Smooth muscle cell (in vitro differentiated cells): ENCODE measurements at regions not wholly inside any gene's neighbourhood (a gene's known extent, or its start where the extent isn't known, plus 50 kb on each side); places are given as distances from the start of the nearest gene placed in this dataset.
A peak's percentile ranks its signal among the peaks of the same experiment; 100 is the strongest.

Experiments used
- DNase-seq: peaks from one replicate; lab custom pipeline; 2025; ENCODE audit not compliant: unreplicated experiment; lab: John Stamatoyannopoulos, UW
- H2AFZ ChIP-seq: fragments of 200-600 bp; sonication (generic); 2 replicates; pipeline ENCODE4 v1.6.0; 2016; ENCODE audit warnings: antibody characterized with exemption, low read depth, mild to moderate bottlenecking
- H3F3A ChIP-seq: fragments of 200-600 bp; sonication (generic); 2 replicates; pipeline ENCODE4 v1.6.0; 2017; ENCODE audit warnings: antibody characterized with exemption, low read depth
- H3K27ac ChIP-seq: fragments of 200-600 bp; sonication (generic); 2 replicates; pipeline ENCODE4 v1.5.1; 2016; ENCODE audit warnings: low read depth, mild to moderate bottlenecking
- H3K27me3 ChIP-seq: fragments of 200-600 bp; sonication (generic); 2 replicates; pipeline ENCODE4 v1.6.1; 2016; ENCODE audit warnings: low read depth, mild to moderate bottlenecking
- H3K36me3 ChIP-seq: fragments of 200-600 bp; sonication (generic); 2 replicates; pipeline ENCODE4 v1.5.1; 2016; ENCODE audit warnings: low read depth
- H3K4me1 ChIP-seq: fragments of 200-600 bp; sonication (generic); 2 replicates; pipeline ENCODE4 v1.5.1; 2016; ENCODE audit warnings: low read depth
- H3K4me2 ChIP-seq: fragments of 200-600 bp; sonication (generic); 2 replicates; pipeline ENCODE4 v1.6.0; 2016; ENCODE audit warnings: mild to moderate bottlenecking
- H3K4me3 ChIP-seq: fragments of 200-600 bp; sonication (generic); 2 replicates; pipeline ENCODE4 v1.5.1; 2016; ENCODE audit warnings: mild to moderate bottlenecking
- H3K79me2 ChIP-seq: fragments of 200-600 bp; sonication (generic); 2 replicates; pipeline ENCODE4 v1.6.0; 2016; ENCODE audit warnings: low read depth, mild to moderate bottlenecking
- H3K9ac ChIP-seq: fragments of 200-600 bp; sonication (generic); 2 replicates; pipeline ENCODE4 v1.6.0; 2016; ENCODE audit warnings: low read depth
- H3K9me3 ChIP-seq: fragments of 200-600 bp; sonication (generic); replicated peaks from 2 replicates; pipeline ENCODE4 v1.5.1; 2016; ENCODE audit warnings: low read depth
- H4K20me1 ChIP-seq: fragments of 200-600 bp; sonication (generic); 2 replicates; pipeline ENCODE4 v1.6.0; 2016; ENCODE audit warnings: low read depth
- CTCF ChIP-seq: fragments of 200-600 bp; sonication (generic); IDR thresholded peaks from 2 replicates; pipeline ENCODE4 v1.5.1; 2017; ENCODE audit warnings: borderline replicate concordance, mild to moderate bottlenecking, antibody characterized with exemption; ENCODE audit not compliant: insufficient read depth, poor library complexity, severe bottlenecking
- WGBS: methylation state at CpG from one replicate; pipeline ENCODE4 v1.1.7; 2016; ENCODE audit warnings: low lambda C conversion rate; 5-methylcytosine and 5-hydroxymethylcytosine counted together

DNA sequence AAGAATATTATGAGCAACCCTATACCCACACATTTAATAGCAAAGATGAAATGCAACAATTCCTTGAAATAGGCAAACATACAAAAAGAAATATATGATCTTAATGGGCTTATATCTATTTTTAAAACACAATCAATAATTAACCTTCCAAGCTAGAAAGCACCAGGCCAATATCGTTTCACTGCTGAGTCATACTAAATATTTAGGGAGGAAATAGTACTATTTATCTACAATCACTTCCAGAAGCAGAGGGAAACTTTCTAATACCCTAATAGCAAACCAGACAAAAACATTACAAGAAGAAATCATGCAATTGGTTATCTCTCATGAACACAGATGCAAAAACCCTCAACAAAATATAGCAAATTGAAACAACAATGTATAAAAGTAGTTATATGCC is 207.8 kb downstream of the MTHFS start:
- Histone ChIP-seq H3K36me3 (no peaks in the 10 kb centered on the region), H2AFZ (no peak overlapping the region), H3K27me3 (no peaks in the 10 kb centered on the region), H3K4me1 (no peaks in the 10 kb centered on the region), H3K9ac (no peak overlapping the region), H4K20me1 (no peaks in the 10 kb centered on the region), H3K27ac (no peak overlapping the region), H3K4me3 (no peak overlapping the region), H3K4me2 (no peak overlapping the region), H3K9me3 (no peaks in the 10 kb centered on the region), H3F3A (no peaks in the 10 kb centered on the region), H3K79me2 (no peaks in the 10 kb centered on the region)
- 42% methylated on average over 1 of the region's 1 CpG for WGBS
- TF ChIP-seq CTCF: no peak
- DNase-seq: no peak

- Histone ChIP-seq H3K27ac (no peak overlapping the region), H3K9me3 (no peaks in the 10 kb centered on the region), H3K9ac (no peak overlapping the region), H3F3A (no peaks in the 10 kb centered on the region), H3K36me3 (no peaks in the 10 kb centered on the region), H4K20me1 (no peaks in the 10 kb centered on the region), H3K27me3 (no peaks in the 10 kb centered on the region), H2AFZ (no peak overlapping the region), H3K79me2 (no peaks in the 10 kb centered on the region), H3K4me3 (no peak overlapping the region), H3K4me2 (peak overlapping the region; percentile 17), H3K4me1 (no peaks in the 10 kb centered on the region)
- no peak for DNase-seq
- 48% methylated on average over 4 of the region's 4 CpGs for WGBS
- no peak for TF ChIP-seq CTCF
These were observed 195.8 kb downstream of the MTHFS start for GRCh38 chr15:79700951-79701480.

GRCh38 chr15:79702621-79703020 is 194.2 kb downstream of the MTHFS start:
- Histone ChIP-seq H3K27me3 (no peaks in the 10 kb centered on the region), H3K36me3 (no peaks in the 10 kb centered on the region), H2AFZ (no peak overlapping the region), H3K9ac (no peak overlapping the region), H3K4me3 (no peak overlapping the region), H3K9me3 (no peaks in the 10 kb centered on the region), H3F3A (no peaks in the 10 kb centered on the region), H3K27ac (no peak overlapping the region), H3K4me2 (no peak overlapping the region), H4K20me1 (no peaks in the 10 kb centered on the region), H3K4me1 (no peaks in the 10 kb centered on the region), H3K79me2 (no peaks in the 10 kb centered on the region)
- TF ChIP-seq CTCF: no peak
- no peak for DNase-seq
- WGBS: 74% methylated on average over 1 of the region's 1 CpG

DNA sequence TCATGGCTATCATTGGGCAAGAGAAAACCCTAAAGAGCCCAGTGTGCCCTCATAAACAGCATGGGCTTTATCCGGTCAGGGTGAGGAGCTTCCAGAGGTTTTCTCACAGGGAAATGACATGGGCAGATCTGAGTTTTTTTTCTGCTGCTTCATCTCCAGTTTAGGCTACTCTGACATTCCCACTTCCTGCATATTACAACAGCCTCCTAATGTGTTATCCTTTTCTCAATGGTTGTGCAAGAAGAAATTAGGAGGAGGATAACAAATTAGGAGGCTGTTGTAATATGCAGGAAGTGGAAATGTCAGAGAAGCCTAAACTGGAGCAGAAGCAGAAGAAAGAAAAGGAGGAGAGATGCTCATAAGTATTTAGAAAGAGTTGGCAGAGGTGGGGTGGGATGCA is 175.6 kb downstream of the MTHFS start:
- H3K36me3 ChIP-seq: no peaks in the 10 kb centered on the region
- no peaks in the 10 kb centered on the region for H3K4me1 ChIP-seq
- H3K79me2 ChIP-seq: no peaks in the 10 kb centered on the region
- no peak overlapping the region for H3K9ac ChIP-seq
- no peak overlapping the region for H3K27ac ChIP-seq
- no peaks in the 10 kb centered on the region for H4K20me1 ChIP-seq
- H3K4me3 ChIP-seq: no peak overlapping the region
- H3F3A ChIP-seq: peaks cover 3% of the 10 kb centered on the region
- no peak overlapping the region for H3K4me2 ChIP-seq
- TF ChIP-seq CTCF: no peak
- H3K9me3 ChIP-seq: no peaks in the 10 kb centered on the region
- no peaks in the 10 kb centered on the region for H3K27me3 ChIP-seq
- no peak overlapping the region for H2AFZ ChIP-seq
- DNase-seq: no peak
- WGBS: 94% methylated on average over 1 of the region's 1 CpG
